GM12873 (cell line): ENCODE measurements at regions not wholly inside any gene's neighbourhood (a gene's known extent, or its start where the extent isn't known, plus 50 kb on each side); places are given as distances from the start of the nearest gene placed in this dataset.

Experiments used
- CTCF ChIP-seq: IDR thresholded peaks from 2 replicates; pipeline ENCODE4 v1.5.1; 2012; ENCODE audit warnings: low read depth, mild to moderate bottlenecking, moderate library complexity, low read length, control low read depth; ENCODE audit not compliant: insufficient read depth; ENCODE audit errors: missing control alignments

GRCh38 chr18:73797419-73797818 is 350.2 kb downstream of the FBXO15 start:
- no peak for TF ChIP-seq CTCF

GRCh38 chr18:73793386-73793785 is 354.2 kb downstream of the FBXO15 start:
- no peak for TF ChIP-seq CTCF

GRCh38 chr18:73791081-73791480 is 356.6 kb downstream of the FBXO15 start:
- no peak for TF ChIP-seq CTCF

- no peak for TF ChIP-seq CTCF
Observed at GRCh38 chr18:73790587-73790986, 357.0 kb downstream of the FBXO15 start.

- TF ChIP-seq CTCF: no peak
Observed at GRCh38 chr18:73787316-73787715, 360.3 kb downstream of the FBXO15 start.

- no peak for TF ChIP-seq CTCF
Observed at GRCh38 chr18:73785300-73785699, 362.3 kb downstream of the FBXO15 start.

- TF ChIP-seq CTCF: no peak
Observed at GRCh38 chr18:73784853-73785252, 362.8 kb downstream of the FBXO15 start.
